Stimulated activated CD4-positive, alpha-beta T cell treated with anti-CD3 and anti-CD28 coated beads, Interleukin-15, amount 100 ng/mL, for 24 hours (primary cell): ENCODE measurements at regions not wholly inside any gene's neighbourhood (a gene's known extent, or its start where the extent isn't known, plus 50 kb on each side); places are given as distances from the start of the nearest gene placed in this dataset.

Experiments
- DNase-seq: peaks from one replicate; pipeline ENCODE4 v3.0.0-alpha.2; 2020

DNA sequence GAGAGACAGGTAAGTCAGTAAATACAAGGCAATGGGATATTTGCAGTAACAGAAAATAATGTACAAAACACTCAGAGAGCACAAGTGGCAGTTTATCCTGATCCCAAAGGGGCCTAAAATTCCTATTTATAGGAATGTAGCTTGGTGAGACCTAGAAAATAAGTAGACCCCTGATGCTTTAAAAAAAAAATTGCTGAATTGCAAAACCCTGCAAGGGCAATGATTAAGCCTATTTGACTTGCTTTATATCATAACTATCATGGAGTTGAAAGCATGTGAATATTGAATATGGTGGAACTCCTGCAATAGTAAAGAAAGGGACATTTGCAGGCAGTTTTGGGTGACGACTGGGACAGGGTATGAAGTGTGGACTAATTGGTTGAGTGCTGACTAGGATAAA lies 101.9 kb upstream of the C1orf21 start:
- DNase-seq = no peak

DNA sequence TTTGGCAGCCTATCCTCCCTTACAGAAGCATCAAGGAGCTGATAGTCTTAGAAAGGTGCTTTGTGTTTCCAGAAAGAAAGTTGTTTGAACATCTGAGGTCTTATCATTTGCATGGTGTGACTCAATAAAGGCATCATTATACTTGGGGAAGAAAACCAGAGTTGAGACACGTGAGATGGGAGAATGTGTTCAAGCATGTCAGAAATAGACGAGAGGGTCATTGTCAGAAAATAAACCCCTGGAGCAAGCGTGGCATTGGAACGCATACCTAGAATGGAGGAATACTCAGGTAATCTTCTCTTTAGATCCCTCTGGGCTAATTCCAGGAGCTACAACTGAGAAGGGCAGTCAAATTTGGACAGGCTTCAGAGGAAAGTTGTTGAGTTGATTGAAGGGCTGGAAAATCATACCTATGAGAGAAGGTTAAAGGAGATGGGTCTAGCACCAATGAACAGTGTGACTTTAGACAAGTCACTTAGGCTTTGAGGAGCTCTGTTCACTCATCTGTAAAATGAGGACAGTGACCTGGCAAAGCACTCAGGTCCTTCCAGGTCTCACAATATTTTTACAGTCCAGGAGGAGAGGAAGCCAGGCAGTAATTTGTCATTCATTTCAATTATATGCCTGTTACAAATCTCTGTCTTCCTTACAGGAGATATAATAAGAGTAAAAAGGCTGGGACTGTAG lies 101.3 kb upstream of the C1orf21 start:
- DNase-seq = no peak

DNA sequence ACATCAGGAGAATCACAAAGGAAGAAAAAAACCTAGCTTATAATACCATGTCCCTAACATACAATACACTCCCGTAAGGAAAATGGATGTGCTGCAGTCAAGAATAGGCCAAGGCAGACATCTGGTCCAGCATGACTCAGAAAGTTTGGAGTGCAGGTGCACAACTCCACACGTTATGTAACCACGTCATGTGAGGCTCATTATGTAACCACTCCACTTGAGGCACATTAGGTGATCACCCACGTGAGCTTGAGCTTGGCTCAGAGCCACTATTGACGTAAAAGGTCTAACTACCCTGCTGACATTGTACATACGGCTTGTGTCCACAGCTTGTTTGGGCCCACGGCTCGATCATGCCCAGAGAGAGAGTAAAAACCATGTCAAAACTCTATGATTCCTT lies 99.8 kb upstream of the C1orf21 start:
- no peak for DNase-seq

DNA sequence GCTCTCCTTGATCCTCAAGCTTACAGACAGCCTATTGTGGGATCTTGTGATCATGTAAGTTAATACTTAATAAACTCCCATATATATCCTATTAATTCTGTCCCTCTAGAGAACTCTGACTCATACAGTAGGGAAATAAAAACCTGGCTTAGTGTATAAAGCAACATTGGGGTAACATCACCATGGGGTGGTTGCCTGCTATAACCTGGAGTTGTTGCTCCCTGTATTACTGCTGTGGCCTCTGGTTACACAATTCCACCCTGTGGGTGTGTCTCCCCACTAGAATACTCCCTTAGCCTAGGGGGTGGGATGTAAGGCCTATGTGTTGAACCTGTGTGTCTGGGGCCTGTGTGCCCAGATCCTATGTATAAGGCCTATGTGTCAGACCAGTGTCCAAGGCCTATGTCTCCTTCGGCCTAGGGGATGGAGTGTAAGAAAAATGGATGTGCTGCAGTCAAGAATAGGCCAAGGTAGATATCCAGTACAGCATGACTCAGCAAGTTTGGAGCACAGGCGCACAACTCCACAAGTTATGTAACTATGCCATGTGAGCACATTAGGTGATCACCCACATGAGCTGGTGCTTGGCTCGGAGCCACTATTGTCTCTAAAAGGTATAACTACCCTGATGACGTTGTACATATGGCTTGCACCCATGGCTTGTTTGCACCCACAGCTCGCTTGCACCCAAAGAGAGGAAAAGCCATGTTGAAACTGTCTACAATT lies 96.8 kb upstream of the C1orf21 start:
- DNase-seq = no peak

DNA sequence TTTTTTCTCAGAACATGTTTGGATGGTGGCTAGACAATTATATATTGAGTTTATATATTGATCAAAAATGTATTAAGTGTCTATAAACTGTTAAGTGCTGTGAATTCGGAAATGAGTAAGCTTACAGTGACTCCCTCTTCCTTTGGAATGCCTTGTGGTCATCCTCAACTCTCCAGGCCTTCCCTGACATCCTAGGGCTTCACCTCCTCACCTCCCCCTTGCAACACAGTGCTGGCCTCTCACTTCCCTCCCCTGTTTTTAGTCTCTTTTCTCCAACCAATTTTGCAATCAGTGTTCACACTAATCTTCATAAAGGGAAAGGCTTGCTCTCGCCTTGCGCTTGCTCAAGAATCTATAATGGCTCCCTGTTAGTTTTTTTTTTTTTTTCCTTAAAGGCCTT lies 95.1 kb upstream of the C1orf21 start:
- no peak for DNase-seq

DNA sequence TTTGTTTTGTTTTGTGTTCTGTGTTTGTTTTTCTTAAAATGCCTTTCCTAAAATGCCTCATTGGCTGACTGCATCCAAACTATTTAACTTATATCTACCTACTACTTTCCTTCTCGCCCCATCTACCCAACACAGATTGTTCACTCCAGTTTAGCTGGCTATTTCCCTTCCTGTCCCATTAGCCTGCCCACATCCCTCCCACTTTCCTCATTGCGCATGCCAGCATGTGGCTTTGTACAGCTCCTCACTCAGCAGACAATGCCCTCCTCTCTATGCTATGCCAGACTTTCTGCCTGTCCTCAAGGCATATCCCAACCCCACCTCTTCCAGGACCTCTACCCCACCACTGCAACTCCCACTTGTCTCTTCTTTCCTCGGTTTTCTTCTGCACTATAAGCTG lies 94.7 kb upstream of the C1orf21 start:
- no peak for DNase-seq

DNA sequence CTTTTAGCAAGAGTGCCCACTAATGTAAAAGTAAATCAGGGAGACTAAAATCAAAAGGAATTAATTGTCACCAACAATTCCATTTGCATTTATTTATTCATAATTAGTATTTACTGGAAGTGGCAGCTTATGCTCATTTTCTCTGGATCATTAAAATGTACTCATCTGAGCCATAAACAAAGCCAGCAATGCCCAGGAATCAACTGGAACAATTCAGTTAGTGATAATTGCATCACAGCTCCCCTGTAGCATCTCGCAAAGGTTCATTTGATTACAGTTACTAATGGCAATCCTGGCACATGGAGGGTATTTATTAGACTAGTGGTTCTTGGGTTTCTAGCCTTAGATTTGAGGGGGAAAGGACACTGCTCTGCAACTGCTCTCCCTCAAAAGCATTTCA lies 92.7 kb upstream of the C1orf21 start:
- no peak for DNase-seq

DNA sequence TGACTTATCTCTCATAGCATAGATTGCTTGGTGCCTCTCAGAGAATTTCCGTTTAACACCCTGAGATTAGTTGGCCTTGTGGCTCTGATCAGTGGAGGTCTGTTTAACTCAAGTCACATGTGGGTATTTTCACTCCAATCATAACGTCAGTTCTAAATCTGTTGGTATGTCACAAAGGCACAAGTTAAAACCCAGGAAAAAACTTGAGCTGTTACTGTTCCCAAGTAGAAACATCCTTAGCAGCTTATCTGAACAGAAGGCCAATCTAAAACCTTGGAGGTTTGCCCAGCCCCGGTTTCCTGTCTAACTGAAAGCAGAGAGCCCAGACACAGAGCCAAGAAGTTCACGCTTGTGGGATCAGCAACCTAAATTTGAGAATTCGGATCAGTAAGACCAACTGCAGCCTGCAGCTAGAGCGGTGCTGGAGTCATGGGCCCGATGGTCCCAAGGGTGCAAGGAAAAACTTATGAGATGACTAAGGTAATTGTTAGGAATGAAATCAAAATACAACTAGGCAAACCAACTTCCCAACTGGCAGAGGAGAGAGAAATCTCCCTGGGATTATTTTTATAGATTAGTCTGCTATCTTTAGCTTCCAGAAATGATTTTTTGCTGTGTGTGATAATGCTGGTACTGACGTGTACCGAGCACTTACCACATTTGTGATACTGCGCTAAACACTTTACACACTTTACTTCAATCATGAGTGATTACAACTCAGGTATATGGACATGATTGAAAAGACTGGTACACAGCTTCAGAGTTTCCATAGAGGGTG lies 90.2 kb upstream of the C1orf21 start:
- no peak for DNase-seq

DNA sequence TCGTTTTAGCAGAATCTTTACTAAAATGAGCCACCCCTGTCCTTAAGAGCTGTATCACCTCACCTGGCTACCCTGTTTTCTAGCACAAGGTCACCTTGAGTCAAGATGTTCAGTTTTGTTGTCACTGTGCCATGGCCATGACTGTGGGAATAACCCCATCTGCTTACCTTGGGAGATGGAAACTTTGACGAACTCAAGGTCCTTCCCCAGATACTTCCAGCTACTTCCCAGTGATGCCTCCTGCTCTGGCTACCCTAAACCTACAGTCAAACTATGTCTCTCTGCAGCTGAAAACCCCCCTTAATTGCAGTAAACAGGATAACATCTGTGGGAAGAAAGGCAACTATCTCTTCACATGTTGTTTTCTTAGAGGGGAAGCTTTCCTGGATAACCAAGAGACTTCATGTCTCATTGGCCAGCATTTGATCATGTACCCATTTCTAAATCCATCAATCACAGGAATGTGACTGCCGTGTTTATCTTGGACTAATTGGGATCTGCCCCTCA lies 89.5 kb upstream of the C1orf21 start:
- no peak for DNase-seq

DNA sequence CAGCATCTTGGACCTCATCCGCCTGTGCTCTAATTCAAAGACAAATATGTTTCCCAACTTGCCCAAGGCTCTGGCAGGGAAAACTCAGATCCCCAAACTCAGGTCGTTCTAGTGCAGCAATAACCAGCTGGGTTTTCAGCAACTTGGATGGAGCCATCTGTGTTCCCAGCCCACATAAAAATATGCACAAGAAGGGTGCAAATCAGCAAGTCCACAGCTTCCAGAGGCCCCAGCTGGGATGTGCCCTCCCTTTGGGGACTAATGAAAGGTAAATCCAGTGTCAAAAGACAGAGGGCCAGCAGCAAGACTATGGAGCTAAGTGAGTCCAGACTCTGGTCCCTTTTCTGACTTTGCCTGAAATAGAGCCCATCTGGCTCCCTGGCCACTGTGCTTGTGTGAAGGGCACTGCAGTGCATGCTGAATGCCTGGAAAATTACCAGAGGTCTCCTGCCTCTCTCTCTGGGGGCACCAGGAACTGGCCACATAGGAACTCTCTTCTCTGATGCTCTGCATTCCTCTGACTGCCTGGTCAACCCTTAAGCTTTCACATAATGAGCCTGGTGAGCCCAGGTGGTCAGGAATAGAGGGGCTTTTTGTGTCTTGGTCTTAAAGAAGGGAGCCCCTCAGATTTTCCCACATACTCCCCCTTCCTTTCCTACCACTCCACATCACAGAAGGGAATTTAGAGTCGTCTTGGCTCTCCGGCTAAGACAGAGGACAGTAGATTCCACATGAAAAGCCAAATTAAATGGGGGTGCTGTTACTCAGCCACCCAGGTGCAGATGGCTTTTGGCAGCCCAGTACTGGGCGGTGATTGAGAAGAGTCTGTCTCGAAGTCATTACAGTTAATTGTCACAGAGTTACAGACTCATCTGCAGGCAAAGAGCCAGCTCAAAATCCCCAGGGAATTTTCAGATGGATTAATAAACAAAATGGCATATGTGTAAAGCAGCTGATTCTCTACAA lies 88.1 kb upstream of the C1orf21 start:
- no peak for DNase-seq

DNA sequence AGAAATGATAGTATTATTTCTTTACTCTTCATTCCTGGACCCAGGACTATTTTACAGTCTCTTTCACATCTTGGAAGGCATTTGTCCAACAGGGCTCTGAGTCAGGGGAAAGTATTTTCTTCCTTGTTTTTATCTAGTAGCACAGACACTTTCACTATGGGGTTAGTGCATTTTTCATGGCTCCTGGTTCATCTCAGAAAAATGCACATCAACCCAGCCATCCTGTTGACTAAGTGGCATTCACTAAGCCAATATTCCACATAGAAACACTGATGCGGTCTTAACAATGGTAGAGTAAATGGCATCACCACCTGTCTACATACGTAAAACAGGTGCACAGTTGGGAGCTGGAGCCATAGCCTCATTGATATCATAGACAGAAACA lies 87.4 kb upstream of the C1orf21 start:
- DNase-seq = no peak

DNA sequence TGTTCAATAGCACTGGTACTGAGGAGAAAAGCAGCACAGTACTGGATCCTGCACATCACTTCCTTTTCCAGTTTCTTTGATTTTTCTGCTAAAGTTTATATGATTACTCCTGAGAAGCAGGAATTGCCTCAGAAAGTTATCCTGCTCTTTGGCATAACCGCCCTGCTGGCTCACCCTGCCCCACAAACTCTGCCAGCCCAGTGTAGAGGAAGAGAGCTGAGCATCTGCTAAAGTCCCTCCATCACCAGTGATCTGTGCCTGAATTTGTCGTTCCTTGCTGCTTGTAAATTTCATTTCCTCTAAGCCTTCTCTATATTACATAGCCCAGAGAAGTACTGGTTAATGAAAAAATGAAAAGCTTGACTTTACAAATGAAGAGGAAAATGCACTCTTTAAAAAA lies 87.0 kb upstream of the C1orf21 start:
- DNase-seq = no peak

DNA sequence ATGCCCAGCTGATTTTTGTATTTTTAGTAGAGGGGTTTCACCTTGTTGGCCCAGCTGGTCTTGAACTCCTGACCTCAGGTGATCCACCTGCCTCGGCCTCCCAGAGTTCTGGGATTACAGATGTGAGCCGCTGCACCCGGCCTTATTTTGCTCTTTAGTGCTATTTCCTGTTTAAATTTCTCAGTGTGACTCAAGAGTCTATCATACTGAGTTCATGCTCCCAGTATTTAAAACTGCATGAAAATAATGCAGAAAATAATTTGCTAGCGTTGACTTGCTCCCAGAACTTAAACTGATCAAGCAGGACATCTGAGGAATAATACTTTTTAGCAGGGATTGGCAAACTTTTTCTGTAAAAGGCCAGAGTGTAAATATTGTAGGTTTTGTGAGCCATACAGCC lies 86.4 kb upstream of the C1orf21 start:
- no peak for DNase-seq

DNA sequence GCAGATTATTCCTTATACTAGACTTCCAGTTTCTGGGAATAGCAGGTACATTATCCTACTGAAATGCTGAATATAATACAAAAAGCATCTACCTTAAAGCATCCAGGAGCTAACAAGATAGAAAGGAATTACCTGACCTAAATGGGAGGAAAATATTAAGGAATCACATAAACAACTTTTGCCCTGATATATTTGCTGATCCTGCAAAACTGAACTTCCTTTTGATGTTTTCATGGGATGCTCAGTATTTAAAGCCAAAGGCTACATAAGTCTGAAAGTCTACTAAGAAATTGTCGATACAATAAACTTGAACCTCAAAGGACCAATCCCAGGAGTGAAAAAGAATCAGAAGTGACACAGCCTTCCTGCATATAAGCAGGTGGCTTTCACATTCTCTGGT lies 85.6 kb upstream of the C1orf21 start:
- no peak for DNase-seq

DNA sequence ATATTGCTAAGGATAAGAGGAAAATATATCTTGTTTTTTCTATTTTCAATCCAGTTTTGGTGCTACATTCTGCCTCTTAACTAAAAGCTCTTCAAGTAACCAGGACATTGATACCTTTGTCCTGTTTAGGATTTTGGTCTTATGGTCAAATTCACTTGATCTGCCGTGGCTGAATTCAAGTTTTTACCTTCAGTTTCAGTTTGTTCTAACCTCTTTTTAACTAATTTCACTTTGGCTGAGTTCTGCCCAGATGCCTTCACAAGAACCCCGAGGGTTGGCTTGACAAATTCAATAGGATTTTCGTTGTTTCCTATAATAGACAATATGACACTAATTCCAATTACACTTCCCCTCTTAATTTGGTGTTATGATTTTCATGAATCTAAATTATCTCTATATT lies 84.5 kb upstream of the C1orf21 start:
- DNase-seq = no peak

DNA sequence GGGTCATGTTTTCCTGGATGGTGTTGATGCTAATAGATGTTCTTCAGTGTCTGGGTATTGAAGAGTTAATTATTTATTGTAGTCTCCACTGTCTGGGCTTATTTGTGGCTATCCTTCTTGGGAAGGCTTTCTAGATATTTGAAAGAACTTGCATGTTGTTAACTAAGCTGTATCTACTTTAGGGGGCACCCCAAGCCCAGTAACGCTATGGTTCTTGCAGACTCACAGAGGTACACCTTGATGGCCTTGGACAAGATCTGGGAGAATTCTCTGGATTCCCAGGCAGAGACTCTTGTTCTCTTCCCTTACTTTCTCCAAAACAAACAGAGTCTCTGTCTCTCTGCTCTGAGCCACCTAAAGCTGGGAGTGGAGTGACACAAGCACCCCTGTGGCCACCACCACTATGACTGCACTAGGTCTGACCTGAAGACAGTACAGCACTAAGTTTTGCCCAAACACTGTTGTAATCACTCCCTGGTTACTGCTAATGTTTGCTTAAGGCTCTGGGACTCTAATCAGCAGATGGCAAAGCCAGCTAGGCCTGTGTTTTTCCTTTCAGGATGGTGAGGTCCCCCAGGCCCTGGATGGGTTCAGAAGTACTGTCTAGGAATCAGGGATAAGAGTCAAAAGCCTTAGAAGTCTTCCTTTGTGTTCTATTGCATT lies 76.5 kb upstream of the C1orf21 start:
- no peak for DNase-seq

DNA sequence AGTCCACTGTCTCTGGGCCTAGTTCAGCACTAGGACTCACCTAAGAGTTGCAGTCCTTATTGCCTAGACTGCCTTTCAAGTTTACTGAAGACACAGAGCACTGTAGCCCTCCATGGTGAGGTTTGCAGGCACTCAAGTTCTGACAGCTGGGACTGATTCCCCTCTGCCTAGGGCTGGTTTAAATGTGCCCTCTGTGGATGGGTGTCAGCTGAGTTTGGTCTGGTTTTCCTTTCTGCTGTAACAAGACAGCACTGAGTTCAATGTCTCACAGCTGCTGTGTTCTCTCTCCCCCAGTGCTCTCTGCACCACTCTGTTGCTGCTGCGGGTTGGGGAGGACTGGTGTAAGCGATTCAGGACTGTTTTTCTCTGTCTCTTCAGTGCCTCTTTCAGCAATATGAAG lies 75.2 kb upstream of the C1orf21 start:
- no peak for DNase-seq

DNA sequence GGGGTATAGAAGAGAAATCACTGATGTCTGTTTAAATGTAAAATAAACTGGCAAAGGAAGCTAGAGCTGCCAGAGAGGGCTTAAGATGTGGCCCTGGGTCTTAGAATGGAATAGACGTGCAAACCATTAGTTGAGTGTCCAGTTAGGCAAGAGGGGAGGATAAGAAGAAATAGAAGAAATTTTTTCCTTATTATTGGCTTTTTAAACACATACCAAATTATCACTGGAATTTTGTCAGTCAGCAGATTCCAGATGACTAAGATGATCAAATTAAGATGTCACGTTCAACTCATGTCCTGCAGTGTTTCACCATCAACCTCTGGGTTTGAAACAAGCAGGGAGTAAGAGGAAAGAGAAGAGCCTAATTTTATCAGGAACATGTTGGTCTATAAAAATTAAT lies 71.6 kb upstream of the C1orf21 start:
- DNase-seq = no peak

DNA sequence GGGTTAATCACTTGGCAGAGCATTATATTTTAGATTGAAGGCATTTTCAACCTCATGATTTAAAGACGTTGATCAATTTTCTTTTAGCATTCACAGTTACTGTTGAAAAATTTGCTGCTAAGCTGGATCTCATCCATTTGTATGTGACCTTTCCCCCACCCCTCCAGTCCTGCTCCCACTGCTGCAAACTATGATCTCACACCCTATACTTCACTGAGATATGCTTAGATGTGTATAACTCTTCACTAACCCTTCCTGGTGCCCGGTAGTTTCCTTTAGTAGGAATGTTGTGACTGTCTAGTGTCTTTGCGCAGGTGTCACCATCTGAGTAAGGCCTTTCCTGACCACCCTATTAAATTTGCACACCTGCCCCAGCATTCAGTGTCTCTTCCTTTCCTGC lies 67.0 kb upstream of the C1orf21 start:
- DNase-seq = no peak

DNA sequence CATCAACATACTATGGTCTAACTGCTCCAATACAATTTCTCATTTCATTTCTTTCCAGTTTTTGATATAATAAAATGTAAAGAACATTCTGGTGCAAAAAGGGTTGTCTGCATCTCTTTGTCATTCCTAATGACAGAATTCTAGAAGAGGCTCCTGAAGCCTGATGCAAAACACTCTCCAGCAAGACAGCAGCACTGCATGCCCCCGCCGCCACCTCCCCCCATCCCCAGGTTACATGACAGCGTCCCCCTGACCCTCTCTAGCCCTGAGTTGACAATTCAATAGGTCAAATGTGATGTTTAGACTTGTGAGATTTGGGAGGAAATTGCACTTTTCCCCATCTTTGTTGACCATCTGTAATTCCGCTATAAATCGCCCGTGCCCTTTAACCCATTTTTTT lies 64.6 kb upstream of the C1orf21 start:
- DNase-seq = no peak

DNA sequence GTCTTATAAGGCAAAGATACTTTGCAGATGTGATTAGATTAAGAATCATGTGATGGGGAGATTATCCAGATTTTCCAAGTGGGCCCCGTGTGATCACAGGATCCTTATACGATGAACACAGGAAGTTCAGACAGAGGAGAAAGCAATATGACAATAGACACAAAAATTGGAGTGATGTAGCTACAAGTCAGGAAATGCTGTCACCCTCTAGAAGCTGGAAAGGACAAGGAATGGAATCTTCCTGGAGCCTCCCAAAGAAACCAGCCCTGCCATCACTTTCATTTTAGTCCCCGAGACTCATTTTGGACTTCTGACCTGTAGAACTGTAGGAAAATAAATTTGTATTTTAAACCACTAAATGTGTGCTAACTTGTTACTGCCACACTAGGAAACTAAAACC lies 61.9 kb upstream of the C1orf21 start:
- no peak for DNase-seq

DNA sequence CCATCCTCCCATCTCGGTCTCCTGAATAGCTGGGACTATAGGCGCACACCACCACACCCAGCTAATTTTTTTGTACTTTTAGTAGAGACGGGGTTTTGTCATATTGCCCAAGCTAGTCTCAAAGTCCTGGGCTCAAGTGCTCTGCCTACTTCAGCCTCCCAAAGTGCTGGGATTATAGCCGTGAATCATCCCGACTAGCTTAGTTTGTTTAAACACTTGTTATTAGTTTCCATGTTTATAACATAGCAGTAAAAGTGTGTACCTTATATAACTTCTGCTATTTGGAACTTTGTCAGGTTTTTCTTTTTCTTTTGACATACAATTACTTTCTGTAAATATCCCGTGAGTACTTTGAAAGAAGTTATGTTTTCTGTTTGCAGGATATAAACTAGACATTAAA lies 60.6 kb upstream of the C1orf21 start:
- no peak for DNase-seq
